ENCODE measurements at regions not wholly inside any gene's neighbourhood (a gene's known extent, or its start where the extent isn't known, plus 50 kb on each side); places are given as distances from the start of the nearest gene placed in this dataset.

DNA sequence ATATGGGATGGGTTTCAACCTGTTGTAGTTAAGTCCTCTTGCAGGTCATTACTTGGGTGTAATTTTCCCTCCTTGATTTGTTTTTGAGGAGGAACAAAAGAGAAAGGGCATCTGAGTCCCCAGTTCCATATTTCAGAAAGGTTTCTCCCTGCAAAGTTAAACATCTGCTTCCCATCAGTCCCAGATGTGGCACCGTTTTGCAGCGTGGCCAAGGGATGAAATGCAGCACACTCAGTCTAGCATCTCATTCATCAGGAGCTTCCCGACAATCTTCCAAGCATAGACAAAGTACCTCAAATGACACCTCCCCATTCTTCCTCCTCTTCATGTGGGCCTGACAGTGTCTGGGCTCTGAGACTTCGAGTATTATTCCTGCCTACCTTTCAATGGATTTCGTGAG, 363.7 kb upstream of the SOX9 start:
- TF ChIP-seq EZH2 (IDR thresholded peaks at IDR 0.05) (no peak), POLR2AphosphoS5 (IDR thresholded peaks at IDR 0.05; ENCODE audit: borderline replicate concordance, low read depth, low read length) (no peak), FOXP2 (optimal IDR thresholded peaks at IDR 0.05; ENCODE audit: control extremely low read depth, extremely low read length, insufficient read depth) (no peak)
